NCI-H2196 treated with DMSO at 0.1 percent for 48 hours (cell line): ENCODE measurements at regions not wholly inside any gene's neighbourhood (a gene's known extent, or its start where the extent isn't known, plus 50 kb on each side); places are given as distances from the start of the nearest gene placed in this dataset.

Source experiments
- DNase-seq: peaks from one replicate; lab custom pipeline; 2025; ENCODE audit not compliant: unreplicated experiment; lab: John Stamatoyannopoulos, UW

- no peak for DNase-seq
These were observed 73.1 kb upstream of the FMN2 start for GRCh38 chr1:240018617-240019016.

GRCh38 chr1:240019524-240019923, 72.2 kb upstream of the FMN2 start:
- no peak for DNase-seq

- DNase-seq, result no peak
These were observed 70.8 kb upstream of the FMN2 start for GRCh38 chr1:240020871-240021270.

GRCh38 chr1:240021709-240022108, 70.0 kb upstream of the FMN2 start:
- no peak for DNase-seq

- no peak for DNase-seq
These were observed 64.6 kb upstream of the FMN2 start for GRCh38 chr1:240027059-240027462.

GRCh38 chr1:240029418-240029817, 62.3 kb upstream of the FMN2 start:
- no peak for DNase-seq

GRCh38 chr1:240030236-240030635, 61.4 kb upstream of the FMN2 start:
- no peak for DNase-seq

GRCh38 chr1:240031009-240031408, 60.7 kb upstream of the FMN2 start:
- DNase-seq, result no peak

- no peak for DNase-seq
These were observed 60.3 kb upstream of the FMN2 start for GRCh38 chr1:240031414-240031813.

- no peak for DNase-seq
These were observed 58.3 kb upstream of the FMN2 start for GRCh38 chr1:240033406-240033805.

- DNase-seq, result no peak
These were observed 55.2 kb upstream of the FMN2 start for GRCh38 chr1:240036526-240036925.
